GM19467 (cell line): ENCODE measurements at regions not wholly inside any gene's neighbourhood (a gene's known extent, or its start where the extent isn't known, plus 50 kb on each side); places are given as distances from the start of the nearest gene placed in this dataset.

ENCODE experiments used
- ATAC-seq: cut with Tn5 transposase; IDR thresholded peaks from one replicate; pipeline ENCODE4 v1.9.1; 2021; ENCODE audit warnings: mild to moderate bottlenecking, moderate library complexity; ENCODE audit not compliant: unreplicated experiment

DNA sequence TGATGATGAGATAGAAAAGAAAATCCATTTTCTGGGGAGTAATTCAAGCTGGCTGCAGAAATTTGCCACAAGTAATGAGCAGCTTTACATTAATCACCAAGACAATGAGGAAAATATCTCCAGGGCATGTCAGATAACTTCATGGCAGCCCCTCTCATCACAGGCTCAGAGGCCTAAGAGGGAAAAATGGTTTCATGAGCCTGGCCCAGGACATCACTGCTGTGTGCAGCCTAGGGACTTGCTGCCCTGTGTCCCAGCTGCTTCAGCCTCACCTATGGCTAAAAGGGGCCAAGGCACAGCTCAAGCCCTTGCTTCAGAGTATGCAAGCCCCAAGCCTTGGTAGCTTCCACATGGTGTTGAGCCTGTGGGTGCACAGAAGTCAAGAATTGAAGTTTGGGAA, 161.7 kb downstream of the OPA1 start:
- ATAC-seq = no peak

DNA sequence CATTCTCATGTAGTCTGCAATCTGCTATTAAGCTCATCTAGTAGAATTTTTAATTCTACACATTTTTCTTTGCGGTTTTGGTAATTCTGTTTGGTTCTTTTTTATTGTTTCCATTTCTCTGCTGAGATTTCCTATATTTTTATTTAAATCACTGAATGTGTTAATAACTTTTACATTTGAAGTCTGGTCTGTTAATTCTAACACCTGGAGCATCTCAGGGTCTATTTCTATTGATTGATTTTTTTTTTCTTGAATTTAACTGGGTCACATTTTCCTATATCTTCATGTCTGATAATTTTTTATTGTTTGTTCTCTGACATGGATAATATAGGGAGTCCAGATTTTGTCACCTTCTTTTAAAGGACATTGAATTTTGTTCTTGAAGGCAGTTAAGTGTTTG, 163.5 kb downstream of the OPA1 start:
- no peak for ATAC-seq

DNA sequence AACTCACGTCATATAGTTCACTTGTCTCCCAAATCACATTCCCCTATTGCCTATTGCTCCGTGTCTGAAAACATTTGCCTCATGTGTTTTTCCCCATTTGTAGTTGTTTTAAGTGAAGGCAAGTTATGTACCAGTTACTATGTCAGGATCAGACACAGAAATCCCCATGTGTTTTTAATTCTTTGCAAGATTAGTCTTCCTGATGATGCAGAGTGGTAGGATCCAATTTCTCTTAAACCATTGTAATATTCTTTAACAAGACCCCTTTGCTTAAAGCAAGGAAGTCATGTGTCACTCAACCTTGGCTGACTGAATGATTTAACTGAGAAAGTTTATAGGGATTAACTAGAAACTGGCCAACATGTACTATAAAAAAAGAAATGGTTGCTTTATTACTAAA, 164.4 kb downstream of the OPA1 start:
- no peak for ATAC-seq

DNA sequence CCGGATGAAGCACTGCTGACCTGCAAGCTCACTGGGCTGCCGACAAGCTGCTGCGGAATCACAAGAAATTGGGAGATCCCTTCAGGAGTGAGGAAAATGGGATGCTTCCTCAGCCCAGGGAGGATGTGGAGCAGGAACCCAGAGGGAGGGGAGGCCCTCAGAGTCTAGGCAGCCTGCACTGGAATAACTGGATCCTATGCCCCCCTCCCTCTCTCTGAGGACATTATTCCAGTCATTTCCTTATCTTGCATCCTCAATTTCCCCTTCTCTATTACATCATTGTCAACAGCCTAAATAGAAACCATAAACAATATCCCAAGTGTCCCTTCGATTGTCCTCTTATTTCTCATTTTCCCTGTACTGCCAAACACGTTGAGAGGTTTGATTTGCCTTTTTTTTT, 169.0 kb downstream of the OPA1 start:
- no peak for ATAC-seq

DNA sequence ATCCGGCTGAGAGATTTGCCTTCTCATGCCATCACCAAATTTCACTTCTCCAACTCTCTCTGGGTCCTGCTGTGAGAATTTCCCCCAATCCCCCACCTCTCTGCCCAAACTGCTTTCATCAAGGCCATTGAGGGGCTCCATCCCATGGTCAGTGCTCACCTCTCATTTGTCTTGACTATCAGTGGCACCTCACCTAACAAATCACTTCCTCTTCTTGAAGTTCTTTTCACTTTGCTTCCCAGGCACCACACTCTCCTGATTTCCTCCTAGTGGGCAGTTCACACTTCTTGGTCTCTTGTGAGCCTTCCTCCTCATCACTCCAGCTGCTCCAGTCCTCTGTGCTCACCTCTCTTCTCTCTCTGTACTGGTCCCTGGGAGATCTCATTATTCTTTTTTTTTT, 169.6 kb downstream of the OPA1 start:
- ATAC-seq = no peak

DNA sequence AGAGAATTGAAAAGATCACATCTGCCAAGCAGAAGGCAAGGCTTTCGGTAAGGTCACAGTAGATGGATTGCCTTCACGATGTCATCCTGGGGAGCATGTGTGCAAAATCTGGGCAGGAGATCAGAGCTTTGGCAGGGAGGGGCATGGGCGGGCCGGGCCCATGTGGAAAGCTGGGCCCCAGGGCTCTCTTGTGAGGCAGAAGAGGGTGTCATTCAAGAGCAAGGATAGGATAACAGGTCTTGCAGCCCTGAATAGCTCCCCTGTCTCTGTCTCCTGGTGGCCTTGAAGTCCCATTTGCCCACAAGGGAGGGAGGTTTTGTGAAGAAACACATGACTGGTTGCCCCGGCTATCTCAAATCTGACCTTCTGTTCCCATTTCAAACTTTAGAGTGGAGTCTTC, 172.0 kb downstream of the OPA1 start:
- ATAC-seq = no peak

DNA sequence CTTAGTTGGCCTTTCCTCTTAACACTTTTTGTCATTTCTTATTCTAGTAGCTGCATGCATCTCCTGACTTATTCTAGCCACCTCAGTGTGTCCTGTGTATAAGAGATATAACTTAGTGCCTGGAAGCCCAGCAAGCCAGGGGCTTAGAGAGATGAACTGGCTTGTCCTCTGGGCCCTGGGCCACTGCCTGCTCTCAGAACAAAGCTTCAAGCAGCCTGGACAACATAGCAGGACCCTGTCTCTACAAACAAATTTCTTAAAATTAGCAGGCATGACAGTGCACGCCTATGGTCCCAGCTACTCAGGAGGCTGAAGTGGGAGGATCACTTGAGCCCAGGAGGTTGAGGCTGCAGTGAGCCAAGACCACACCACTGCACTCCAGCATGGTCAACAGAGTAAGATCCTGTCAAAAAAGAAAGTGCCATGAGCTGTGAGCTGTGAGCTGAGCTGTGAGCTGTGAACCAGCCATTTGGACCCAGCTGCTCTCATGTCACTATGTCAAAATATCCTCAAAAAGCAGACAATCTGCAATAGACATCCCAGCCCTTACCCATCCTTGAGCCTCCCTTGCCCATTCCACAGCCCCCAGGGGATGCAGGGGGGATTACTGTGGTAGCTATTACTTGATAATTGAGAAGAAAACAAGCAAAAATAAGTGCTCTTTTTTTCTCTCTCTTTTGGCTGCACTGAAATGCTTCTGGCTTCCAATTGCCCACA, 174.5 kb downstream of the OPA1 start:
- ATAC-seq = no peak

DNA sequence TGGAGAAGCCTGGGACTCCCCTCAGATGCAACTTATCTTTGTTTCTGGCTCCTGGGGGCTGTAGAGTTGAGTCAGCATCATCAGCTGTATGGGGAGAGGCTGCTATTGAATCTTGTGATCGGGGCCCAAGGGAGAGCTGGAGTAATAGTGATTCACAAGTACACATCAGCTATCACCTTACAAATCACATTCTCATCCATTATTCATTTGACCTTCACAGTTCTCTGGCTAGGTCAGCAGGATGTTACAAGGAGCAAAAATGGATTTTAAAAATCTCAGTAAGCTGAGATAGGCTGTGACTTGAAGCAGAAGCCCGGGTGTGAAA, 175.0 kb downstream of the OPA1 start:
- ATAC-seq = no peak

DNA sequence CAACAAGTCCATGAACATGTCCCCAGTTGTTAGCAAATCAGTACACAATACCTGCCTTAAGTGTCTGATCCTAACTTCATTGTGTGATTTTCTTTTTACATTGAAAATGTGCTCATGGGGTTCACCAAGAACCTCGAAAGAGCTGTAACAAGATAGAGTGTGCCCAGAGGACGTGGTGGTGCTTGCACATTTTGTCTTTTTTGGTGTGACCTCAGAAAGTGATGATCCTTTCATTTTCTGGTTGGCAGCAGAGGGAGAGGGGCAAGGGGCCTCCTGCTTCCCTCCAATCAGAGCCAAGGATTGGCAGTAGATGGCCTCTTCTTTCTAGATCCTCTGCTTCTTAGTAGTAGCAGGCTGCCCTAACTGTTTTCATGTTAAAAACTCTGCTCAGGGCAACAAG, 176.4 kb downstream of the OPA1 start:
- ATAC-seq = no peak

DNA sequence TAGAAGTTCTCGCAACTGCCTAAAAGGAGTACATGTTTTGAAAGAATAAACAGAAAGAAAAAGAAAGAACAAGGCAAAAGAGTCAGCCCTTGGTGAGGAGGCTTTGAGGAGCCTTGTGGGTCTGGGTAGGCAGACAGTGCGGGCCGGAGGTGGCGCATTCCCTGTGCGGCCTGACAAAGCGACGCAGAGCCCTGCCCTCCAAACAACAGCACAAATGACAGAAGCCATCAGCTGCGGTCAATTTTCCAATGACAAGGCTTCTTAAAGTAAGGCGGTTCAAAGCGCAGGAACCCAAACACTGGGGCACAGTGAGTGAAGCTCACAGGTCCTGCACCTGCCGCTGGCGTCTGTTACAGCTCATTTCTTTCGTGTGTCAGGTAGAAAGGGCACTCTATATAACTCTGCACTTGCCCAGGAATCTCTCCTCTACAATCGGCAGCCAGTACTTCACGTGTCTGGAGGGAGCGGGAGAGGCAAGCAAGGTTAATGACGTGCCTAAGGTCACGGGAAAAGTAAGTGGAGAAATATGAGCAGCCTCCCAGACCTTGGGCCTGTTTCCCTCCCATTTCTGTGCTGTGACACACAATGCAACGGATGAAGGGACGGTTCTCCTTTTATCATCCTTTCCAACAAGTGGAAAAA, 178.1 kb downstream of the OPA1 start:
- ATAC-seq = no peak

DNA sequence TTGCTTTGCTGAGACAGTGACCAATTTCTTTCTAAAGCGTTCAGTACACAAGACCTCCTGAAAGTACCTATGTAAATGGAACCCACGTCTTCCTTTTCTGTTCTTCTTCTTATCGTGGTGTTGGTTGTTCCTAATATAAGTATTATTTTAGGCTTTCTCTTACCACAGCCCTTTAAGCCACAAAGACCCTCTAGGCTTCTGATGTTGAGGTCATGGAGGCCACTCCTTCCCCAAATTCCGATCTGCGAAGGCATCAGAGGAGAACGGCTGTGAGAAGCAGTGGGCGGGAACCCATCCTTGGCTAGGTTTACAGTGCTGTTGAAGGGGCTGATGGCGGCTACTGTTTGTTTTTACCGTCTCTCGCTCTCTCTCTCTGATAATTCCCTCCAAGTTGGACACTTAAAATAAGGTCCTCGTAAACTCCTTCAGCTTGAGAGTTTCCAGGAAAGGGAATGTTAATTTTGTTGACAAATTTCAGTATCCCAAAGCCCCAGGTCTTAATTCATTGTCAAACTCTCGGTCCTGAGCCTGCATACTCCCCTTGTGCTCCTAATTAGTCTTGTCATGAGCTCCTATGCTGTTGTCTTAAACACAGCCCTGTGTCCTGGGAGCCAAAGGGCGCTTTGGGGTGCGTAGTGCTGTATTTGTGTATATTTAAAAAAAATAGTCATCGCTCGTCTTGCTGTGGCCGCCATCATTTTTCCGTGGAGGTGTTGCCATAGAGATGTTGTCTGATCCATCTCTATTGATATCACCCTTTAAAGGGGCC, 178.8 kb downstream of the OPA1 start:
- ATAC-seq = no peak

DNA sequence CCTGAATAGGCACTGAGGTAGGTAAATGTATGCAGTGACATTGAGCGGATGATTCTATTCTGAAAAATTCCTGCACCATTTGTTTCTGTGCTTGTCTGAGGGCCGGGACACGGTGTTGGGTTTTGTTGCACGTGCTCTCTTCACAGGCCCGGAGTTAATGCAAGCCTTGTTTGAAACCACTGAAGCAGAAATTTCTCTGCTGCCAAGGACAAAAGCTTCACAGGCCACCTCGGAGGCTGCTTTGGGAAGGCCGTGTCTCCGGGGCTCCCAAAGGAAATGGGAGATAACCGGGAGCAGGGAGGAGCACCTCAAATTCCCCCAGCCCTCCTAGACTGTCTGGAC, 179.4 kb downstream of the OPA1 start:
- ATAC-seq = no peak

DNA sequence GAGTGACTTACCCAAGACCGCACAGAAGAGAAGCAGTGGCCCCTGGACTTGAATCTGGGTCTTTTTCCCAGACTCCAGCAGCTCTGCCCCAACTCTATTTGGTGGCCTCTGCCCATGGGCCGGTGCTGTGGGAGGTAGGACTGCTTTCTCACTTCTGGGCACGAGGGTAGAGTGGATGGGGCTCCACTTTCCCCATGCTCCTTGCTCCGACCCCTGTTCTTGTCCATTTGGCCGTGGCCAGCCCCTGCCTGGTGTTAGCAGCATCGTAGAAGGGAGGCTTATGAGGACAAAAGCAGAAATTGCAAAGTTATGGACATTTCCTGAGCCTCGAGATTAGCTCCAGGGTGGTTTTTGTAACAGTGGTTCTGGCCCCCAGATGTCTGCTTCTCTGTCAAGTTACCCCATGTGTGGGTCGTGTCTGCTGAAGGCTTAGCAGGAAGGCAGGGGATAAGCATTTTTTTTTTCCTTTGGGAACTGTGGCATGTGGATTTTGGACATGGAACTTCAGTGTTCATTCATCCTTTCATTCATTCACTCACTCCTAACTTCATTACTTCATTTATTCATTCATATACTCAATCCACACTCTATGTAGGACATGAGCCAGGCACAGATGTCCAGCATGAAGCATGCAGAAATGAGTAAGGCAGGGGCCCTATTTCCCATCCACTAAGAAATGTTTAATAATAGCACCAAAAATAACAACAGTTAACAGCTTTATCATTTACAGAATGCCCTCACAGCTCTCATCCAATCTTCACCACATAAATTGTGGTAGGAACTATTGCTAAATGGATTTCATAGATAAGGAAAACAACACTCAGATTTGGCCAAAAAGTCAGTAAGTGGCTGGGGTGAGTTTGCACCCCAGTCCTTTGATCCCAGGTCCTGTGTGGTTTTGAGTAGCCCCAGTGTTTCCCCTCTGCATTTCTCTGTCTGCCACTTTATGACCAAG, 180.5 kb downstream of the OPA1 start:
- no peak for ATAC-seq

DNA sequence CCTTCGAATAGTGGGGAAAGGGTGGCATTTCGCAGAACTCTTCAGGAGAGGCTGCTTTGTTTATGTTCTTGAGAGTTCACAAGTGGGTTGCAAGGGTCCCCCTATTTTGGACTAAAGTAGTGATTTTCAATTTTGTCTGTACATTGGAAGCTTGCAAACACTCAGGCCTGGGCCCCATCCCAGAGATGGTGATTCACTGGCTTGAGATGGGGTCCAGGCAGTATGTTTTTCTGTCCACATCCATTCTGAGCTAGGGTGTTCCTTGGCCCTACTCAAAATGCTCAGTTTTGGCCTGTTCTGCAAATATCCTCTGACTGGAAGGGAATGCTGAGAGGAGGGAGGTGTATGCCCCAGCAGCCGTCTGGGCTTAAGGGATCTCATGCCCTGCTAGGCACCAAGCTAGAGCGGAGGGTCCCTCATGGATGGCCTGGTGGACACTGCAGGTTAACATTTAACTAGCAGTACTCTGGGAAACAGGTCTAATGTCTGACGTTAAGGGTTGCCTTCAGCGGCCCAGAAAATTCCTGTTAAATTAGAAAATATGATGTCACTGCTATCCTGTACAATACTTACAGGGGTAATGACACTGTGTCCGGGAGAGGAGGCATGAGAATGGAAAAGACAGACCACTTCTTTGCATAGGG, 181.4 kb downstream of the OPA1 start:
- no peak for ATAC-seq

DNA sequence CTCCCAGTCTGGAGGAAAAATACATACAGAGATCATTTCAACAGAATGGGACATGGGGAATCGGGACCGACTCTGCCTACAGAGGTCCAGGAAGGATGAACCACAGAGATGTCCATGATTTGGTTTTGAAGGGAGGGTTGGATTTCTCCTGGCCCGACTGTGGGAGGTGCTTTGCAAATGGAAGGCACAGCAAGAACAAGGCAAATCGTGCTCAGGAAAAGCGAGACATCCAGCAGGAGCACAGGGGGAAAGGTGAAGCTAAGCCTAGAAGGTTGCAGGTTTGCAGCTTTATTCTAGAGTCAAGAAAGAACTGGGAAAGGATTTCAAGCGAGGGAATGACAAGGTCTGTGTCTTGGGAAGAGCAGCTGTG, 181.9 kb downstream of the OPA1 start:
- ATAC-seq = no peak

DNA sequence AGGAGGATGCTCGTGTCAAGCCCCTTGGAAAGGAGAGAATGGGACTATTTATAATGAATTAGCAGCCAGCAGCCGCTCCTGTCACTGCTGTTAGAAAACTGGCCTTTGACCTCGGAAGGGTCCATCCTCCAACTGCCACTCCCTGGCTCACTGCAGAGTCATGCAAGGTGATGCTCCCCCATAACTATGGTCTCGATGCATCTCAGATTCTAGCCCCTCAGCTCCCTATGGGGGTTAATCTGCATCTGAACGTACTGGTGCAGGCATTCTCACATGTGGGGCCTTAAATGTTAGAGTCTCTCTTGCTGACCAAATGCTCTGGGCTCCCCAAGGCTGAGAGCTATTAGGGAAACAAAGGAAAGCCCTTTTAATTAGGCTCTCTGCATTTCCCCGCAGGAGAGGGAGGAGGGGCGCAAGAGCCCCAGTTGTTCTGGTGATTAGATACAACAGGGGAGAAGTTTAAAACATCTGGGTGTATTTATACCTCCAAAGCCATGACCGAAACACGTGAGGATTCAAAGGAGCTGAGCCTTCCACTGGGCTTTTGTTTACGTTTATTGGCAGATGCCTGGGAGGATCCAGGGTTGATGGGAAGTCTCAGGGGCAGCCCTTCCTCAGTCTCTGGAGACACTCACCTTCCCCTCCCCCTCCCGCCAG, 182.5 kb downstream of the OPA1 start:
- ATAC-seq = no peak

DNA sequence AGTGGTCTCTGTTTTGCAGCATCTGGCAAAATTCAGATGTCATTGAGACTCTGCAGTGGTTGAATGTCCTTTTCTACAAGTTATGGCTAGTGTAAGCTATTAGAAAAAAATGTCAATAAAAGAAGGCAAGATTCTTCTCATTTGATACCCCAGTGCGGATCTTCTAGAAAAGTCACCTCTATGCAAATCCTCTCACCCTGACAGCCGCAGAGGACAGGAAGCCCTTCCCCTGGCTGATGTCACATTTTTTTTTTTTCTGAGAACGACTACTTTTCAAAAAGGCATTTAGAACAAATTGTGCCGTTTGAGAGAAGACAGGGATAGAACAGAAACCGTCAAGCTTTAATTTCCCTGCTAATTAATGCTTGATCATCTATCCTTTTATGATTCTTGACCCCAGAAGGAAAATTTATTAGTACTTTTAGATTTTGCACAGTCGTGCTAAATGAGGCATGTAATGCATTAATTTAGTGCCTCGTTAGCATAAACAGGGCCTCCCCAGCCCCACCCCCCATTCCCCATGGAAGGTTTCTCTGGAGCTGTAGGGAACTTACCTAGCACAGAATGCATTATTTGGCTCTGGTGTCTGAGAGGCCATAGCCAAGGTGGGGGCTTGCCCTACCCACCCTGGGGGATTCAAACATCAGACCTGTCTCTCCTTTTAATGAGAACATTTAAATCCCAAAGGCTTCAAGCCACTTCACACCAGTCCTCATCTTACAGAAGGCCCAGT, 183.8 kb downstream of the OPA1 start:
- ATAC-seq = no peak

DNA sequence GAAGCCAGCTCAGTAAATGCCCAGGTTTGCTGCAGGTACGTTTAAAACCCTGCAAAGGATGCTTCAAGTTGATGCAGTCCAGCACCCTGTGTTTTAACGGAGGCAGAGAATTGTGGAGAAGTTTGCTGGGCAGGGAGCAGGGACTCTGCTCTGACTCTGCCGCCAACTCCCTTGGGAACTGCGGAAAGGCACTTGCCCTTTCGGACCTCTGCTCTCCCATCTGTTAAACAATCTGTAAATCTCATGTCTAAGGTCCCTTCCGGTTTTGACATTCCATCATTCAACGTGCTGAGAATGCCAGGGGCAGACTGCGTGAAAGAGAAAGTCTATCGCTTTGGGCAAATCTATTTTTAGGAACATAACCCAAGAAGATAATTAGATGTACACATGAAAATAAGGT, 184.5 kb downstream of the OPA1 start:
- no peak for ATAC-seq

DNA sequence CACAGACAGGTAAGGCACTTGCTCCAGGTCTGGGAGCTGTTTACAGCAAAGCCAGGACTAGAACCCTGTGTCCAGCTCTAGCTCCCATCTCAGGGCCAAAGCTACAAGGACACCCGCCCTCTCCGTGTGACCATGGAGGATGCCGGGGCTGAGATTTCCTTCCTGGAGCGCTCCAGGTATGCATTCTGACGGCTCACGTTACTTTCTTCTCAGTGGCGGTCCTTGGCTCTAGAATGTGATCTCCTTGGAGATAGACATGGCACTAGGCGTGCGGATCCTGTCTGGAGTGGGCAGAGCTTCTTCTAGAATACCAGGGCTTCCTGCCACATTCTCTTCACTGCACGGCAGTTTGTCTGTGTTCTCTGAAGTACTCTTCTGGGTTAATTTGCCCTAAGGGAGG, 185.7 kb downstream of the OPA1 start:
- no peak for ATAC-seq

DNA sequence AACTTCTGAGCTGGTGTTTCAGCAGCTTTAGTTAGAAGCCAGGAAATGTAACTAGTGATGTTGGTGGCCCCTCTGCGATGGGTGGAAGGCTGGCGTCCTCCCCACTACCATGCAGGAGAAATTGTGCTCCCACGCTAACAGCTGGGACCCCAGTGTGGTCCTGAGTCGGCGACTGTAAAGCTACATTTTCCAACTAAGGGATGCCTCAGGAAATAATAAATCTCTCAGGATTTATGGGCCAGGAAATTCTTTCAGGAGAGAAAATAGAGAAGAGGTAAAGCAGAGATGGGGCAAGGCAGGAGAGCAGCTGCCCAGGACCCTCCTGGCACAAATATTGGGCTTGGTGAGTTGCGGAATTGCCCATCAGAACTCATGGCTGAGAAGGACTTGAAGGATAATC, 186.9 kb downstream of the OPA1 start:
- no peak for ATAC-seq
